Tibial nerve (tissue), 4 donors: ENCODE measurements at regions not wholly inside any gene's neighbourhood (a gene's known extent, or its start where the extent isn't known, plus 50 kb on each side); places are given as distances from the start of the nearest gene placed in this dataset.

Experiments
- DNase-seq, 2 donors: peaks; one replicate each; pipeline ENCODE4 v3.0.0-alpha.2; 2019; ENCODE audit warnings: low spot score in 2 of 2
- H3K27ac ChIP-seq, 4 donors: fragments of 200-600 bp; sonication (generic) in 3 of 4; one replicate each; pipeline ENCODE4 v1.5.1; 2017 to 2019; ENCODE audit warnings: mild to moderate bottlenecking in 1 of 4
- H3K27me3 ChIP-seq, 2 donors: fragments of 200-600 bp; sonication (generic) in 1 of 2; one replicate each; pipeline versions ENCODE4 v1.5.1 to v1.6.0; 2017 to 2019
- H3K36me3 ChIP-seq, 3 donors: fragments of 200-600 bp; sonication (generic); one replicate each; pipeline ENCODE4 v1.5.1; 2018 to 2019
- H3K4me1 ChIP-seq, 4 donors: fragments of 200-600 bp; sonication (generic) in 3 of 4; one replicate each; pipeline ENCODE4 v1.5.1; 2017 to 2019
- H3K4me3 ChIP-seq, 4 donors: fragments of 200-600 bp; sonication (generic) in 3 of 4; one replicate each; pipeline ENCODE4 v1.5.1; 2017 to 2019; ENCODE audit warnings: mild to moderate bottlenecking in 1 of 4, moderate library complexity in 1 of 4
- H3K9me3 ChIP-seq, 4 donors: fragments of 200-600 bp; sonication (generic) in 3 of 4; one replicate each; pipeline ENCODE4 v1.5.1; 2017 to 2019
- CTCF ChIP-seq, 5 experiments: fragments of 200-600 bp in 3 of 5; fragments of 450-650 bp in 2 of 5; sonication (generic) in 3 of 5; IDR thresholded peaks; one replicate each; pipeline ENCODE4 v1.5.1; 2016 to 2019; ENCODE audit warnings: antibody characterized with exemption in 5 of 5, mild to moderate bottlenecking in 3 of 5, moderate library complexity in 2 of 5
- EP300 ChIP-seq, 2 donors: sonication (generic); formaldehyde crosslinking; IDR thresholded peaks; one replicate each; pipeline ENCODE4 v1.6.1; 2017; ENCODE audit warnings: antibody characterized with exemption in 2 of 2, mild to moderate bottlenecking in 1 of 2
- POLR2A ChIP-seq, 2 donors: fragments of 450-650 bp; IDR thresholded peaks; one replicate each; pipeline ENCODE4 v1.6.1; 2017; ENCODE audit warnings: antibody characterized with exemption in 2 of 2, mild to moderate bottlenecking in 2 of 2, moderate library complexity in 2 of 2
- WGBS, 2 donors: methylation state at CpG; one replicate each; pipeline ENCODE4 v1.1.5; 2018; 5-methylcytosine and 5-hydroxymethylcytosine counted together

GRCh38 chr4:110816367-110816766 is 193.5 kb upstream of the PITX2 start:
- H3K4me1 ChIP-seq: no peaks in the 10 kb centered on the region
- WGBS, 2 donors: 66 to 74% methylated on average over 1 of the region's 1 CpG
- TF ChIP-seq POLR2A (IDR thresholded peaks at IDR 0.05): no peak
- TF ChIP-seq EP300 (IDR thresholded peaks at IDR 0.05): no peak
- no peak for TF ChIP-seq CTCF (IDR thresholded peaks at IDR 0.05)

GRCh38 chr4:110821186-110821585 is 198.3 kb upstream of the PITX2 start:
- Histone ChIP-seq H3K9me3 (no peaks in the 10 kb centered on the region), H3K36me3 (no peaks in the 10 kb centered on the region), H3K27ac (no peak overlapping the region), H3K27me3 (no peaks in the 10 kb centered on the region), H3K4me3 (no peak overlapping the region), H3K4me1 (no peaks in the 10 kb centered on the region)
- DNase-seq: no peak
- 66 to 82% methylated on average over 4 of the region's 4 CpGs for WGBS, 2 donors
- no peak for TF ChIP-seq POLR2A (IDR thresholded peaks at IDR 0.05)
- no peak for TF ChIP-seq CTCF (IDR thresholded peaks at IDR 0.05)
- TF ChIP-seq EP300 (IDR thresholded peaks at IDR 0.05): no peak

More at GRCh38 chr4:110816367-110816766, 193.5 kb upstream of the PITX2 start:
- Histone ChIP-seq H3K36me3 (no peaks in the 10 kb centered on the region), H3K27ac (no peak overlapping the region), H3K9me3 (no peaks in the 10 kb centered on the region), H3K4me3 (no peak overlapping the region), H3K27me3 (no peaks in the 10 kb centered on the region)
- DNase-seq: no peak

GRCh38 chr4:110823251-110823650 is 200.4 kb upstream of the PITX2 start:
- no peak for TF ChIP-seq POLR2A (IDR thresholded peaks at IDR 0.05)
- TF ChIP-seq CTCF (IDR thresholded peaks at IDR 0.05): no peak
- TF ChIP-seq EP300 (IDR thresholded peaks at IDR 0.05): no peak
- no peaks in the 10 kb centered on the region for H3K36me3 ChIP-seq
- H3K27ac ChIP-seq: no peak overlapping the region
- DNase-seq: no peak
- WGBS, 2 donors: 81 to 82% methylated on average over 3 of the region's 3 CpGs
- no peaks in the 10 kb centered on the region for H3K27me3 ChIP-seq
- no peak overlapping the region for H3K4me3 ChIP-seq
- no peaks in the 10 kb centered on the region for H3K4me1 ChIP-seq
- H3K9me3 ChIP-seq: no peaks in the 10 kb centered on the region

GRCh38 chr4:110824344-110824743 is 201.5 kb upstream of the PITX2 start:
- H3K9me3 ChIP-seq: peaks cover 0 to 7% (median 0%) of the 10 kb centered on the region in 4 donors
- H3K36me3 ChIP-seq: no peaks in the 10 kb centered on the region
- TF ChIP-seq CTCF (IDR thresholded peaks at IDR 0.05) (no peak), POLR2A (IDR thresholded peaks at IDR 0.05) (no peak), EP300 (IDR thresholded peaks at IDR 0.05) (no peak)
- H3K4me3 ChIP-seq: no peak overlapping the region
- WGBS, 2 donors: 90 to 94% methylated on average over 5 of the region's 5 CpGs
- no peak for DNase-seq
- no peak overlapping the region for H3K27ac ChIP-seq
- H3K4me1 ChIP-seq: no peaks in the 10 kb centered on the region
- H3K27me3 ChIP-seq: no peaks in the 10 kb centered on the region

- DNase-seq: no peak
- Histone ChIP-seq H3K4me3 (no peak overlapping the region), H3K36me3 (no peaks in the 10 kb centered on the region), H3K9me3 (peaks cover 0 to 7% (median 0%) of the 10 kb centered on the region in 4 donors), H3K27ac (no peak overlapping the region), H3K27me3 (no peaks in the 10 kb centered on the region), H3K4me1 (no peaks in the 10 kb centered on the region)
- TF ChIP-seq POLR2A (IDR thresholded peaks at IDR 0.05) (no peak), EP300 (IDR thresholded peaks at IDR 0.05) (no peak), CTCF (IDR thresholded peaks at IDR 0.05) (no peak)
- WGBS, 2 donors: 84 to 85% methylated on average over 8 of the region's 8 CpGs
Observed at GRCh38 chr4:110826656-110827055, 203.8 kb upstream of the PITX2 start.
